NCI-H2227 (cell line): ENCODE measurements at regions not wholly inside any gene's neighbourhood (a gene's known extent, or its start where the extent isn't known, plus 50 kb on each side); places are given as distances from the start of the nearest gene placed in this dataset.

ENCODE experiments used
- DNase-seq: peaks from one replicate; lab custom pipeline; 2025; ENCODE audit not compliant: unreplicated experiment; lab: John Stamatoyannopoulos, UW

GRCh38 chr3:177753451-177754155 is 556.3 kb upstream of the TBL1XR1 start:
- no peak for DNase-seq

- no peak for DNase-seq
These were observed 557.2 kb upstream of the TBL1XR1 start for GRCh38 chr3:177754508-177754921.

- no peak for DNase-seq
These were observed 560.8 kb upstream of the TBL1XR1 start for GRCh38 chr3:177758126-177758525.

- DNase-seq, result no peak
These were observed 563.5 kb upstream of the TBL1XR1 start for GRCh38 chr3:177760803-177761202.

- no peak for DNase-seq
These were observed 567.2 kb upstream of the TBL1XR1 start for GRCh38 chr3:177764377-177764912.

GRCh38 chr3:177764933-177765332 is 567.7 kb upstream of the TBL1XR1 start:
- DNase-seq, result no peak

- no peak for DNase-seq
These were observed 573.3 kb upstream of the TBL1XR1 start for GRCh38 chr3:177770383-177771230.

- DNase-seq, result no peak
These were observed 574.5 kb upstream of the TBL1XR1 start for GRCh38 chr3:177771780-177772179.

- no peak for DNase-seq
These were observed 575.8 kb upstream of the TBL1XR1 start for GRCh38 chr3:177772908-177773557.

- no peak for DNase-seq
These were observed 576.4 kb upstream of the TBL1XR1 start for GRCh38 chr3:177773717-177774116.

- no peak for DNase-seq
These were observed 579.4 kb upstream of the TBL1XR1 start for GRCh38 chr3:177776661-177777101.

GRCh38 chr3:177777699-177778098 is 580.4 kb upstream of the TBL1XR1 start:
- DNase-seq, result peak; percentile 59

GRCh38 chr3:177778633-177779032 is 581.4 kb upstream of the TBL1XR1 start:
- no peak for DNase-seq

GRCh38 chr3:177781686-177782161 is 584.4 kb upstream of the TBL1XR1 start:
- DNase-seq, result no peak

- DNase-seq, result no peak
These were observed 586.1 kb upstream of the TBL1XR1 start for GRCh38 chr3:177783338-177783737.

- DNase-seq, result no peak
These were observed 586.5 kb upstream of the TBL1XR1 start for GRCh38 chr3:177783767-177784166.

GRCh38 chr3:177787279-177788041 is 590.2 kb upstream of the TBL1XR1 start:
- DNase-seq, result no peak

- no peak for DNase-seq
These were observed 592.2 kb upstream of the TBL1XR1 start for GRCh38 chr3:177789500-177789899.

GRCh38 chr3:177792311-177793030 is 595.2 kb upstream of the TBL1XR1 start:
- no peak for DNase-seq

GRCh38 chr3:177793451-177793850 is 596.2 kb upstream of the TBL1XR1 start:
- DNase-seq, result no peak
